ENCODE measurements at regions not wholly inside any gene's neighbourhood (a gene's known extent, or its start where the extent isn't known, plus 50 kb on each side); places are given as distances from the start of the nearest gene placed in this dataset.

GRCh38 chr9:88681434-88681833 lies 146.5 kb downstream of the NXNL2 start:
- Histone ChIP-seq H3K56ac (ENCODE audit: low read length) (no peak overlapping the region), H2BK5ac (ENCODE audit: low read length) (no peak overlapping the region), H3K27ac (ENCODE audit: low read depth, low read length) (no peak overlapping the region), H3K9ac (ENCODE audit: low read length) (no peak overlapping the region), H4K8ac (ENCODE audit: low read depth, low read length) (no peak overlapping the region), H2BK15ac (replicated peaks; ENCODE audit: low read depth) (no peak overlapping the region), H3K18ac (ENCODE audit: low read length) (no peak overlapping the region), H3K4me1 (ENCODE audit: control insufficient read depth, low read depth, low read length) (no peaks in the 10 kb centered on the region), H3K4me3 (ENCODE audit: low read length) (no peak overlapping the region), H3K27me3 (ENCODE audit: insufficient read depth, low read length, poor library complexity) (no peaks in the 10 kb centered on the region), H2BK120ac (ENCODE audit: low read depth, low read length) (no peak overlapping the region), H3K4me2 (ENCODE audit: low read length) (no peak overlapping the region), H3K36me3 (ENCODE audit: control insufficient read depth, insufficient read depth, low read length) (no peaks in the 10 kb centered on the region), H3K79me2 (ENCODE audit: control insufficient read depth, insufficient read depth, low read length) (no peaks in the 10 kb centered on the region), H3K23ac (ENCODE audit: low read length) (no peak overlapping the region), H3K4ac (ENCODE audit: low read depth, low read length) (no peak overlapping the region), H3K79me1 (ENCODE audit: low read length) (no peaks in the 10 kb centered on the region), H2AK5ac (ENCODE audit: low read length) (no peak overlapping the region), H4K5ac (ENCODE audit: low read length) (no peak overlapping the region)
- WGBS (ENCODE audit: extremely low coverage, insufficient coverage, low lambda C conversion rate), result no CpG with 5 or more reads among the region's 8 CpGs
- no peak for DNase-seq

- H3K36me3 ChIP-seq (ENCODE audit: control insufficient read depth, insufficient read depth, low read length), result no peaks in the 10 kb centered on the region
- no peak overlapping the region for H2AK5ac ChIP-seq (ENCODE audit: low read length)
- no peak overlapping the region for H3K4me3 ChIP-seq (ENCODE audit: low read length)
- no peaks in the 10 kb centered on the region for H3K4me1 ChIP-seq (ENCODE audit: control insufficient read depth, low read depth, low read length)
- WGBS (ENCODE audit: extremely low coverage, insufficient coverage, low lambda C conversion rate), result no CpG with 5 or more reads among the region's 12 CpGs
- H3K4me2 ChIP-seq (ENCODE audit: low read length), result no peak overlapping the region
- H4K5ac ChIP-seq (ENCODE audit: low read length), result no peak overlapping the region
- no peak overlapping the region for H3K56ac ChIP-seq (ENCODE audit: low read length)
- no peak overlapping the region for H3K23ac ChIP-seq (ENCODE audit: low read length)
- no peak for DNase-seq
- no peak overlapping the region for H3K9ac ChIP-seq (ENCODE audit: low read length)
- no peak overlapping the region for H4K8ac ChIP-seq (ENCODE audit: low read depth, low read length)
- H3K79me1 ChIP-seq (ENCODE audit: low read length), result no peaks in the 10 kb centered on the region
- H3K4ac ChIP-seq (ENCODE audit: low read depth, low read length), result no peak overlapping the region
- no peak overlapping the region for H3K27ac ChIP-seq (ENCODE audit: low read depth, low read length)
- no peak overlapping the region for H2BK15ac ChIP-seq (replicated peaks; ENCODE audit: low read depth)
- no peaks in the 10 kb centered on the region for H3K79me2 ChIP-seq (ENCODE audit: control insufficient read depth, insufficient read depth, low read length)
- no peak overlapping the region for H2BK120ac ChIP-seq (ENCODE audit: low read depth, low read length)
- no peak overlapping the region for H3K18ac ChIP-seq (ENCODE audit: low read length)
- no peaks in the 10 kb centered on the region for H3K27me3 ChIP-seq (ENCODE audit: insufficient read depth, low read length, poor library complexity)
- no peak overlapping the region for H2BK5ac ChIP-seq (ENCODE audit: low read length)
Measured at GRCh38 chr9:88682431-88682831, 147.5 kb downstream of the NXNL2 start.

GRCh38 chr9:88684046-88684445 lies 149.1 kb downstream of the NXNL2 start:
- DNase-seq, result no peak
- H3K27me3 ChIP-seq (ENCODE audit: insufficient read depth, low read length, poor library complexity), result no peaks in the 10 kb centered on the region
- no peak overlapping the region for H2BK120ac ChIP-seq (ENCODE audit: low read depth, low read length)
- H2BK5ac ChIP-seq (ENCODE audit: low read length), result no peak overlapping the region
- no peak overlapping the region for H3K4ac ChIP-seq (ENCODE audit: low read depth, low read length)
- no peaks in the 10 kb centered on the region for H3K79me2 ChIP-seq (ENCODE audit: control insufficient read depth, insufficient read depth, low read length)
- no peaks in the 10 kb centered on the region for H3K79me1 ChIP-seq (ENCODE audit: low read length)
- no peak overlapping the region for H3K23ac ChIP-seq (ENCODE audit: low read length)
- H3K9ac ChIP-seq (ENCODE audit: low read length), result no peak overlapping the region
- no peak overlapping the region for H3K18ac ChIP-seq (ENCODE audit: low read length)
- no peak overlapping the region for H3K4me3 ChIP-seq (ENCODE audit: low read length)
- no peak overlapping the region for H3K56ac ChIP-seq (ENCODE audit: low read length)
- no peak overlapping the region for H4K5ac ChIP-seq (ENCODE audit: low read length)
- no peak overlapping the region for H4K8ac ChIP-seq (ENCODE audit: low read depth, low read length)
- no peaks in the 10 kb centered on the region for H3K4me1 ChIP-seq (ENCODE audit: control insufficient read depth, low read depth, low read length)
- H2AK5ac ChIP-seq (ENCODE audit: low read length), result no peak overlapping the region
- no peak overlapping the region for H3K27ac ChIP-seq (ENCODE audit: low read depth, low read length)
- no peaks in the 10 kb centered on the region for H3K36me3 ChIP-seq (ENCODE audit: control insufficient read depth, insufficient read depth, low read length)
- H2BK15ac ChIP-seq (replicated peaks; ENCODE audit: low read depth), result no peak overlapping the region
- no peak overlapping the region for H3K4me2 ChIP-seq (ENCODE audit: low read length)
- no CpG with 5 or more reads among the region's 8 CpGs for WGBS (ENCODE audit: extremely low coverage, insufficient coverage, low lambda C conversion rate)

DNA sequence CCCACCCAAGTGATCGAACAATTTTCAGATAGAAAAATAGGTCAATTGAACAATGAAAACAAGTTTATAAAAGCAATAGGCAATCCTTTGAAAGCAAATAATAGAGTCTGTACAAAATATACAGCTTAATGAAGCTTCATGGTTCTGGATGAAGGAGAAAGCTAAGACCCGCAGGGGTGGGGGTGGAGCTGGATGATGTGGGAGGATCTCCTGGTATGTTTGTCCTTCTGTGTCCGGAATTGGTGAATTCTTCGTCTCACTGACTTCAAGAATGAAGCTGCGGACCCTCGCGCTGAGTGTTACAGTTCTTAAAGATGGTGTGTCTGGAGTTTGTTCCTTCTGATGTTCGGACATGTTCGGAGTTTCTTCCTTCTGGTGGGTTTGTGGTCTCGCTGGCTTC lies 149.9 kb downstream of the NXNL2 start:
- no peak overlapping the region for H4K8ac ChIP-seq (ENCODE audit: low read depth, low read length)
- no peak overlapping the region for H2BK5ac ChIP-seq (ENCODE audit: low read length)
- no peak overlapping the region for H3K23ac ChIP-seq (ENCODE audit: low read length)
- H2AK5ac ChIP-seq (ENCODE audit: low read length), result no peak overlapping the region
- H3K27me3 ChIP-seq (ENCODE audit: insufficient read depth, low read length, poor library complexity), result no peaks in the 10 kb centered on the region
- no peak overlapping the region for H4K5ac ChIP-seq (ENCODE audit: low read length)
- H3K79me1 ChIP-seq (ENCODE audit: low read length), result no peaks in the 10 kb centered on the region
- H3K79me2 ChIP-seq (ENCODE audit: control insufficient read depth, insufficient read depth, low read length), result no peaks in the 10 kb centered on the region
- H3K9ac ChIP-seq (ENCODE audit: low read length), result no peak overlapping the region
- no peaks in the 10 kb centered on the region for H3K36me3 ChIP-seq (ENCODE audit: control insufficient read depth, insufficient read depth, low read length)
- H2BK15ac ChIP-seq (replicated peaks; ENCODE audit: low read depth), result no peak overlapping the region
- no peak overlapping the region for H3K4me3 ChIP-seq (ENCODE audit: low read length)
- no peak overlapping the region for H3K27ac ChIP-seq (ENCODE audit: low read depth, low read length)
- H3K4me2 ChIP-seq (ENCODE audit: low read length), result no peak overlapping the region
- no peak overlapping the region for H3K4ac ChIP-seq (ENCODE audit: low read depth, low read length)
- WGBS (ENCODE audit: extremely low coverage, insufficient coverage, low lambda C conversion rate), result no CpG with 5 or more reads among the region's 10 CpGs
- no peak overlapping the region for H3K56ac ChIP-seq (ENCODE audit: low read length)
- no peak for DNase-seq
- no peak overlapping the region for H2BK120ac ChIP-seq (ENCODE audit: low read depth, low read length)
- no peak overlapping the region for H3K18ac ChIP-seq (ENCODE audit: low read length)
- H3K4me1 ChIP-seq (ENCODE audit: control insufficient read depth, low read depth, low read length), result no peaks in the 10 kb centered on the region

DNA sequence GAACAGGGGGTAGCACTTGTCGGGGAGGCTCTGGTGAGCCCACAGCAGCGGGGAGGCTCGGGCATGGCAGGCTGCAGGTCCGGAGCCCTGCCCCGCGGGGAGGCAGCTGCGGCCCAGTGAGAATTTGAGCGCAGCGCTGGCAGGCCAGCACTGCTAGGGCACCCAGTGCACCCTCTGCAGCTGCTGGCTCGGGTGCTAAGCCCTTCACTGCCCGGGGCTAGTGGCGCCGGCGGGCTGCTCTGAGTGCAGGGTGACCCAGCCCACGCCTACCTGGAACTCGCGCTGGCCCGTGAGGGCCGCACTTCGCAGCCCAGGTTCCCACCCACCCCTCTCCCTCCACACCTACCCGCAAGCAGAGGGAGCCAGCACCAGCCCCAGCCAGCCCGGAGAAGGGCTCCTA lies 151.0 kb downstream of the NXNL2 start:
- H3K9ac ChIP-seq (ENCODE audit: low read length), result no peak overlapping the region
- no peak overlapping the region for H3K4me2 ChIP-seq (ENCODE audit: low read length)
- no peak overlapping the region for H2BK15ac ChIP-seq (replicated peaks; ENCODE audit: low read depth)
- H3K56ac ChIP-seq (ENCODE audit: low read length), result no peak overlapping the region
- no peaks in the 10 kb centered on the region for H3K36me3 ChIP-seq (ENCODE audit: control insufficient read depth, insufficient read depth, low read length)
- H3K4me3 ChIP-seq (ENCODE audit: low read length), result no peak overlapping the region
- no peak overlapping the region for H3K27ac ChIP-seq (ENCODE audit: low read depth, low read length)
- no peak overlapping the region for H2BK5ac ChIP-seq (ENCODE audit: low read length)
- H3K4me1 ChIP-seq (ENCODE audit: control insufficient read depth, low read depth, low read length), result no peaks in the 10 kb centered on the region
- no peak overlapping the region for H2AK5ac ChIP-seq (ENCODE audit: low read length)
- H4K5ac ChIP-seq (ENCODE audit: low read length), result no peak overlapping the region
- H3K18ac ChIP-seq (ENCODE audit: low read length), result no peak overlapping the region
- WGBS (ENCODE audit: extremely low coverage, insufficient coverage, low lambda C conversion rate), result no CpG with 5 or more reads among the region's 22 CpGs
- no peak overlapping the region for H3K4ac ChIP-seq (ENCODE audit: low read depth, low read length)
- no peaks in the 10 kb centered on the region for H3K79me2 ChIP-seq (ENCODE audit: control insufficient read depth, insufficient read depth, low read length)
- no peak overlapping the region for H3K23ac ChIP-seq (ENCODE audit: low read length)
- DNase-seq, result no peak
- no peaks in the 10 kb centered on the region for H3K27me3 ChIP-seq (ENCODE audit: insufficient read depth, low read length, poor library complexity)
- H2BK120ac ChIP-seq (ENCODE audit: low read depth, low read length), result no peak overlapping the region
- no peaks in the 10 kb centered on the region for H3K79me1 ChIP-seq (ENCODE audit: low read length)
- no peak overlapping the region for H4K8ac ChIP-seq (ENCODE audit: low read depth, low read length)

GRCh38 chr9:88689509-88690298 lies 154.7 kb downstream of the NXNL2 start:
- H3K36me3 ChIP-seq (ENCODE audit: control insufficient read depth, insufficient read depth, low read length), result no peaks in the 10 kb centered on the region

More at GRCh38 chr9:88689509-88690298, 154.7 kb downstream of the NXNL2 start:
- Histone ChIP-seq H3K79me2 (ENCODE audit: control insufficient read depth, insufficient read depth, low read length) (no peaks in the 10 kb centered on the region), H3K56ac (ENCODE audit: low read length) (no peak overlapping the region), H3K27me3 (ENCODE audit: insufficient read depth, low read length, poor library complexity) (no peaks in the 10 kb centered on the region), H2BK120ac (ENCODE audit: low read depth, low read length) (no peak overlapping the region), H3K4ac (ENCODE audit: low read depth, low read length) (no peak overlapping the region), H3K79me1 (ENCODE audit: low read length) (no peaks in the 10 kb centered on the region), H4K8ac (ENCODE audit: low read depth, low read length) (no peak overlapping the region), H2BK15ac (replicated peaks; ENCODE audit: low read depth) (no peak overlapping the region), H3K23ac (ENCODE audit: low read length) (no peak overlapping the region), H4K5ac (ENCODE audit: low read length) (no peak overlapping the region), H3K4me1 (ENCODE audit: control insufficient read depth, low read depth, low read length) (no peaks in the 10 kb centered on the region), H2BK5ac (ENCODE audit: low read length) (no peak overlapping the region), H3K27ac (ENCODE audit: low read depth, low read length) (no peak overlapping the region), H3K9ac (ENCODE audit: low read length) (no peak overlapping the region), H3K4me2 (ENCODE audit: low read length) (no peak overlapping the region), H3K4me3 (ENCODE audit: low read length) (no peak overlapping the region), H3K18ac (ENCODE audit: low read length) (no peak overlapping the region), H2AK5ac (ENCODE audit: low read length) (no peak overlapping the region)
- DNase-seq, result no peak
- WGBS (ENCODE audit: extremely low coverage, insufficient coverage, low lambda C conversion rate), result no CpG with 5 or more reads among the region's 6 CpGs
